H1 (cell line): ENCODE measurements at regions not wholly inside any gene's neighbourhood (a gene's known extent, or its start where the extent isn't known, plus 50 kb on each side); places are given as distances from the start of the nearest gene placed in this dataset.
"Not testable (repeated sequence)": the region's sequence is repeated elsewhere in the genome, so short reads cannot be mapped to it uniquely, and the experiment has no call there.

Experiments
- CREB1 ChIP-seq: IDR thresholded peaks from 2 replicates; pipeline ENCODE4 v1.6.1; 2012; ENCODE audit warnings: inconsistent platforms
- CTCF ChIP-seq, 3 experiments: IDR thresholded peaks; 1 replicate in 2 of 3; 2 replicates in 1 of 3; pipeline versions ENCODE4 v1.5.1 to v1.6.1; 2011; ENCODE audit warnings: low read length in 3 of 3, mild to moderate bottlenecking in 3 of 3, inconsistent platforms in 2 of 3, low read depth in 1 of 3, moderate library complexity in 1 of 3; ENCODE audit not compliant: insufficient read depth in 1 of 3; ENCODE audit errors: control extremely low read depth in 1 of 3
- EZH2 ChIP-seq: fragments of 200-600 bp; sonication (generic); IDR thresholded peaks from 2 replicates; pipeline ENCODE4 v1.7.1; 2012; ENCODE audit warnings: low read depth, mild to moderate bottlenecking, moderate library complexity, low read length, inconsistent platforms; ENCODE audit not compliant: severe bottlenecking
- KDM1A ChIP-seq: fragments of 200-600, 300-600 bp; sonication (generic); IDR thresholded peaks from 2 replicates; pipeline ENCODE4 v1.7.1; 2016; ENCODE audit warnings: mild to moderate bottlenecking, low read length, borderline replicate concordance
- KDM5A ChIP-seq: fragments of 200-600 bp; IDR thresholded peaks from 2 replicates; pipeline ENCODE4 v1.7.1; 2012; ENCODE audit warnings: mild to moderate bottlenecking, low read length, inconsistent platforms, mixed read lengths
- NANOG ChIP-seq: IDR thresholded peaks from 2 replicates; pipeline ENCODE4 v1.6.1; 2011; ENCODE audit warnings: low read length, low read depth, mild to moderate bottlenecking, inconsistent platforms; ENCODE audit not compliant: insufficient read depth, poor library complexity, severe bottlenecking
- POLR2A ChIP-seq, 2 experiments: IDR thresholded peaks; 1 replicate in 1 of 2; 2 replicates in 1 of 2; pipeline ENCODE4 v1.6.1; 2011; ENCODE audit warnings: low read depth in 2 of 2, low read length in 2 of 2, mild to moderate bottlenecking in 2 of 2; ENCODE audit errors: control extremely low read depth in 1 of 2
- POLR2AphosphoS5 ChIP-seq: IDR thresholded peaks from 2 replicates; pipeline ENCODE4 v1.6.1; 2011; ENCODE audit warnings: low read depth, low read length
- RBBP5 ChIP-seq: IDR thresholded peaks from 2 replicates; pipeline ENCODE4 v1.7.1; 2012; ENCODE audit warnings: low read depth, mild to moderate bottlenecking, inconsistent platforms, low read length, moderate library complexity, borderline replicate concordance
- SIN3A ChIP-seq, 2 experiments: IDR thresholded peaks in 1 of 2; conservative IDR thresholded peaks in 1 of 2; 2 replicates each; pipeline ENCODE4 v1.6.1; 2011 to 2012; ENCODE audit warnings: low read length in 2 of 2, improper control_type of control experiment in 1 of 2, low read depth in 1 of 2, mild to moderate bottlenecking in 1 of 2

- TF ChIP-seq EZH2; POLR2A (IDR thresholded peaks at IDR 0.05; ENCODE audit: control extremely low read depth in 1 of 2, low read depth in 2 of 2, low read length in 2 of 2); CTCF (IDR thresholded peaks at IDR 0.05; ENCODE audit: control extremely low read depth in 1 of 3, insufficient read depth in 1 of 3, low read depth in 1 of 3, low read length in 3 of 3); CREB1; SIN3A (conservative IDR thresholded peaks at IDR 0.05 in 1 of 2, IDR thresholded peaks at IDR 0.05 in 1 of 2; ENCODE audit: low read depth in 1 of 2, low read length in 2 of 2); RBBP5; POLR2AphosphoS5; KDM1A; KDM5A; NANOG: not testable (repeated sequence)
Observed at GRCh38 chr3:144506375-144506774, 534.8 kb downstream of the DIPK2A start.
